ENCODE measurements at regions not wholly inside any gene's neighbourhood (a gene's known extent, or its start where the extent isn't known, plus 50 kb on each side); places are given as distances from the start of the nearest gene placed in this dataset.

GRCh38 chr16:66176111-66176510 is 190.4 kb upstream of the CDH5 start (continued):
- TF ChIP-seq GTF2F1 (IDR thresholded peaks at IDR 0.05; ENCODE audit: borderline replicate concordance, low read depth, low read length): no peak
- TF ChIP-seq SAP30 (IDR thresholded peaks at IDR 0.05; ENCODE audit: insufficient read depth, insufficient replicate concordance, low read length): no peak
- no peak for TF ChIP-seq BACH1 (IDR thresholded peaks at IDR 0.05; ENCODE audit: low read length)
- TF ChIP-seq SP1 (IDR thresholded peaks at IDR 0.05; ENCODE audit: low read depth, low read length): no peak
- no peak for TF ChIP-seq RAD21 (IDR thresholded peaks at IDR 0.05 in 1 of 2, conservative IDR thresholded peaks at IDR 0.05 in 1 of 2; ENCODE audit: low read depth in 2 of 2, low read length in 2 of 2)

Data from H1 (cell line).